ENCODE measurements at regions not wholly inside any gene's neighbourhood (a gene's known extent, or its start where the extent isn't known, plus 50 kb on each side); places are given as distances from the start of the nearest gene placed in this dataset.

DNA sequence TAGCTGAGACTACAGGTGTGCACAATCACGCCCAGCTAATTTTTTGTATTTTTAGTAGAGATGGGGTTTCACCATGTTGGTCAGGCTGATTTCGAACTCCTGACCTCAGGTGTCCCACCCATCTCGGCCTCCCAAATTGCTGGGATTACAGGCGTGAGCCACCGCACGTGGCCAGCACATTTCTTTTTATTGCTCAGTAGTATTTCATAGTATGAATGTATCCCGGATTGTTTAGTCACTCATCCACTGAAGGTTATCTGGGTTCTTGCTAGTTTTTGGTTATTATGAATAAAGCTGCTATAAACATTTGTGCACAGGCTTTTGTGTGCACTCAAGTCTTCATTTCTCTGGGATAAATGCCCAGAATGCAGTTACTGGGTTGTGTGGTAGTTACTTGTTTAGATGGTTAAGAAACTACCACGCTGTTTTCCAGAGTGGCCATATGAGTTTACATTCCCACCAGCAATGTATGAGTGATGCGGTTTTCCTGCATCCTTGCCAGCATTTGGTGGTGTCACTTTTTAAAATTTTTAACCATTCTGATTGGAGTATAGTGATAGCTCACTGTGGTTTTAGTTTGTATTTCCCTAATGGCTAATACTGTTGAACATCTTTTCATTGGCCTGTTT is 275.8 kb upstream of the LYZL1 start:
- Histone ChIP-seq H3K36me3 (ENCODE audit: control insufficient read depth in 2 of 2, insufficient read depth in 1 of 2, low read length in 2 of 2) (no peaks in the 10 kb centered on the region), H3K4me1 (ENCODE audit: control insufficient read depth, insufficient read depth, low read length) (peaks cover 8% of the 10 kb centered on the region; the same call in 1 of the 2 replicates), H3K27ac (ENCODE audit: extremely low read depth, low read depth, low read length) (no peak overlapping the region), H3K4me3 (ENCODE audit: low read depth, low read length) (no peak overlapping the region), H3K9me3 (ENCODE audit: control insufficient read depth, insufficient read depth, low read depth, low read length) (no peaks in the 10 kb centered on the region; the same call in 1 of the 2 replicates)
- TF ChIP-seq, protein P1, sequence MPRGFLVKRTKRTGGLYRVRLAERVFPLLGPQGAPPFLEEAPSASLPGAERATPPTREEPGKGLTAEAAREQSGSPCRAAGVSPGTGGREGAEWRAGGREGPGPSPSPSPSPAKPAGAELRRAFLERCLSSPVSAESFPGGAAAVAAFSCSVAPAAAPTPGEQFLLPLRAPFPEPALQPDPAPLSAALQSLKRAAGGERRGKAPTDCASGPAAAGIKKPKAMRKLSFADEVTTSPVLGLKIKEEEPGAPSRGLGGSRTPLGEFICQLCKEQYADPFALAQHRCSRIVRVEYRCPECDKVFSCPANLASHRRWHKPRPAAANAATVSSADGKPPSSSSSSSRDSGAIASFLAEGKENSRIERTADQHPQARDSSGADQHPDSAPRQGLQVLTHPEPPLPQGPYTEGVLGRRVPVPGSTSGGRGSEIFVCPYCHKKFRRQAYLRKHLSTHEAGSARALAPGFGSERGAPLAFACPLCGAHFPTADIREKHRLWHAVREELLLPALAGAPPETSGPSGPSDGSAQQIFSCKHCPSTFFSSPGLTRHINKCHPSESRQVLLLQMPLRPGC (tag by site-specific recombination; IDR thresholded peaks at IDR 0.05), result no peak
- TF ChIP-seq ZNF530 (tag by site-specific recombination; IDR thresholded peaks at IDR 0.05; ENCODE audit: low read depth), result no peak
- no peak for TF ChIP-seq EGR2 (tag by site-specific recombination; IDR thresholded peaks at IDR 0.05; ENCODE audit: low read depth)
- no peak for TF ChIP-seq ZXDB (tag by site-specific recombination; IDR thresholded peaks at IDR 0.05)
- no peak for TF ChIP-seq ZNF416 (tag by site-specific recombination; IDR thresholded peaks at IDR 0.05)
- no peak for TF ChIP-seq ZNF138 (tag by site-specific recombination; IDR thresholded peaks at IDR 0.05; ENCODE audit: borderline replicate concordance)
- POLR2A ChIA-PET, result no interaction called here
- CTCF ChIA-PET, result no interaction called here

- POLR2A ChIA-PET, result no interaction called here
- no peak for TF ChIP-seq ZNF202 (tag by site-specific recombination; IDR thresholded peaks at IDR 0.05; ENCODE audit: borderline replicate concordance)
- no peak for TF ChIP-seq ZNF561 (tag by site-specific recombination; IDR thresholded peaks at IDR 0.05; ENCODE audit: borderline replicate concordance)
- H3K4me1 ChIP-seq (ENCODE audit: control insufficient read depth, insufficient read depth, low read length), result peaks cover 10% of the 10 kb centered on the region; the same call in 1 of the 2 replicates
- no peak overlapping the region for H3K4me3 ChIP-seq (ENCODE audit: low read depth, low read length)
- no peaks in the 10 kb centered on the region for H3K36me3 ChIP-seq (ENCODE audit: control insufficient read depth in 2 of 2, insufficient read depth in 1 of 2, low read length in 2 of 2)
- no peak overlapping the region for H3K27ac ChIP-seq (ENCODE audit: extremely low read depth, low read depth, low read length)
- H3K9me3 ChIP-seq (ENCODE audit: control insufficient read depth, insufficient read depth, low read depth, low read length), result no peaks in the 10 kb centered on the region; the same call in 1 of the 2 replicates
- CTCF ChIA-PET, result no interaction called here
Observed at GRCh38 chr10:29021591-29021990, 267.3 kb upstream of the LYZL1 start.

DNA sequence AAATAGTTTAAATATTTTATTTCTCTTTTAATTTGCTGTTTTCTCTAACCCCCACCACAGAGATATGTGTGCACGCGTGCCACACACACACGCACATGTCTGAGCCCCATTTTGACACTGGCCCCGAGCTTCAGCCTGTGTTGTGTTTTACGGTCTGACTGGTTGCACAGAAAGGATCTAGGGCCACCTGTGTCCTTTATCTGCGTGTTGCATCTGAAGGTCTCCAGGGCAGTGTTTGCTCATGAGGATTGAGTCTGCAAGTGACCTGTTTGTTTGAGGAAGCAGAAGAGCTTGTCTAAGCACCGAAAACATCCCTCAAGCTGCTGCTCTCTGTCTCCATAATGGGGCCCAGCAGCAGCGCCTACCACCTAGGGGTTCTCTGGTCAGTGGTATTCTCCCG is 266.4 kb upstream of the LYZL1 start:
- Histone ChIP-seq H3K4me1 (ENCODE audit: control insufficient read depth, insufficient read depth, low read length) (peaks cover 10% of the 10 kb centered on the region; the same call in 1 of the 2 replicates), H3K27ac (ENCODE audit: extremely low read depth, low read depth, low read length) (no peak overlapping the region), H3K9me3 (ENCODE audit: control insufficient read depth, insufficient read depth, low read depth, low read length) (no peaks in the 10 kb centered on the region; the same call in 1 of the 2 replicates), H3K4me3 (ENCODE audit: low read depth, low read length) (no peak overlapping the region), H3K36me3 (ENCODE audit: control insufficient read depth in 2 of 2, insufficient read depth in 1 of 2, low read length in 2 of 2) (no peaks in the 10 kb centered on the region)
- ChIA-PET CTCF (no interaction called here), POLR2A (no interaction called here)
- TF ChIP-seq KLF8 (tag by site-specific recombination; IDR thresholded peaks at IDR 0.05) (no peak), ZIC2 (tag by site-specific recombination; IDR thresholded peaks at IDR 0.05) (peak; percentile 39; the same call in 1 of the 2 replicates)

DNA sequence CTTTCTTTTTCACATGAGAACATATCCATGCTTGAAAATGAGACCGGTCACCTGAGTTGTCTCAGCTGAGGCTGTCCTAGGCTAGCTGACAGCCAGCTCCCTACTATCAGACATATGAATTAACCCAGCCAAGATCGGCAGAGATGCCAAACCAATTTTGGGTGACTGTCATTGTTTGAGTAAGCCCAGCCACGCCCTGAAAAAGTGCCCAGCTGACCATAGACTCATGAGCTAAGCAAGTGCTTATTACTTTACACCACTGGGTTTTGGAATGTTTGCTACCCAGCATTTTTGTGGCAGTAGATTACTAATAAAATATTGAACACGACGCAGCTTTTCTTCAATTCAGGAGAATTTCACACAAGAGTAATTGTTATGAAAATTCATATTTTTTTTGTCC is 265.2 kb upstream of the LYZL1 start:
- H3K4me3 ChIP-seq (ENCODE audit: low read depth, low read length), result no peak overlapping the region
- no peaks in the 10 kb centered on the region for H3K36me3 ChIP-seq (ENCODE audit: control insufficient read depth in 2 of 2, insufficient read depth in 1 of 2, low read length in 2 of 2)
- peaks cover 10% of the 10 kb centered on the region; the same call in 1 of the 2 replicates for H3K4me1 ChIP-seq (ENCODE audit: control insufficient read depth, insufficient read depth, low read length)
- TF ChIP-seq FEZF1 (tag by site-specific recombination; IDR thresholded peaks at IDR 0.05) (no peak), ZNF621 (tag by site-specific recombination; IDR thresholded peaks at IDR 0.05) (no peak), ZNF416 (tag by site-specific recombination; IDR thresholded peaks at IDR 0.05) (no peak), ZFP3 (tag by site-specific recombination; IDR thresholded peaks at IDR 0.05; ENCODE audit: low read depth) (no peak), ZSCAN23 (tag by site-specific recombination; IDR thresholded peaks at IDR 0.05) (no peak), ZBTB1 (tag by site-specific recombination; IDR thresholded peaks at IDR 0.05) (no peak), ZNF423 (tag by site-specific recombination; IDR thresholded peaks at IDR 0.05) (no peak)
- H3K9me3 ChIP-seq (ENCODE audit: control insufficient read depth, insufficient read depth, low read depth, low read length), result no peaks in the 10 kb centered on the region
- H3K27ac ChIP-seq (ENCODE audit: extremely low read depth, low read depth, low read length), result no peak overlapping the region
- CTCF ChIA-PET, result interaction anchor here (0.6 kb wide), 1 partner anchor 1139 kb away, joined by 3 read pairs; no protein-coding TSS in a partner anchor
- POLR2A ChIA-PET, result no interaction called here
